HK-2 (cell line): ENCODE measurements at regions not wholly inside any gene's neighbourhood (a gene's known extent, or its start where the extent isn't known, plus 50 kb on each side); places are given as distances from the start of the nearest gene placed in this dataset.
"Not testable (repeated sequence)": the region's sequence is repeated elsewhere in the genome, so short reads cannot be mapped to it uniquely, and the experiment has no call there.

Experiments used
- DNase-seq: peaks from one replicate; pipeline ENCODE4 v3.0.0-alpha.2; 2018; ENCODE audit not compliant: unreplicated experiment

- no peak for DNase-seq
Measured at GRCh38 chr20:51188941-51189340, 166.0 kb upstream of the KCNG1 start.

- no peak for DNase-seq
Measured at GRCh38 chr20:51187261-51187660, 164.4 kb upstream of the KCNG1 start.

GRCh38 chr20:51185861-51186260, 163.0 kb upstream of the KCNG1 start:
- no peak for DNase-seq

- DNase-seq = no peak
Measured at GRCh38 chr20:51185277-51185676, 162.4 kb upstream of the KCNG1 start.

- no peak for DNase-seq
Measured at GRCh38 chr20:51184289-51184688, 161.4 kb upstream of the KCNG1 start.

GRCh38 chr20:51183451-51183850, 160.5 kb upstream of the KCNG1 start:
- no peak for DNase-seq

GRCh38 chr20:51182571-51182970, 159.7 kb upstream of the KCNG1 start:
- DNase-seq = no peak

GRCh38 chr20:51178153-51178552, 155.2 kb upstream of the KCNG1 start:
- no peak for DNase-seq

- DNase-seq = no peak
Measured at GRCh38 chr20:51176876-51177275, 154.0 kb upstream of the KCNG1 start.

- DNase-seq = no peak
Measured at GRCh38 chr20:51176446-51176845, 153.5 kb upstream of the KCNG1 start.

GRCh38 chr20:51175724-51176123, 152.8 kb upstream of the KCNG1 start:
- no peak for DNase-seq

GRCh38 chr20:51175156-51175555, 152.2 kb upstream of the KCNG1 start:
- no peak for DNase-seq

GRCh38 chr20:51174536-51174935, 151.6 kb upstream of the KCNG1 start:
- DNase-seq = no peak

- DNase-seq = no peak
Measured at GRCh38 chr20:51172558-51173428, 149.9 kb upstream of the KCNG1 start.

GRCh38 chr20:51171141-51171540, 148.2 kb upstream of the KCNG1 start:
- no peak for DNase-seq

GRCh38 chr20:51169813-51170212, 146.9 kb upstream of the KCNG1 start:
- DNase-seq = no peak

- not testable (repeated sequence) for DNase-seq
Measured at GRCh38 chr20:51167911-51168310, 145.0 kb upstream of the KCNG1 start.

GRCh38 chr20:51166489-51166888, 143.6 kb upstream of the KCNG1 start:
- no peak for DNase-seq

- DNase-seq = no peak
Measured at GRCh38 chr20:51165131-51165530, 142.2 kb upstream of the KCNG1 start.

GRCh38 chr20:51164731-51165130, 141.8 kb upstream of the KCNG1 start:
- no peak for DNase-seq

GRCh38 chr20:51163996-51164600, 141.2 kb upstream of the KCNG1 start:
- no peak for DNase-seq

- DNase-seq = no peak
Measured at GRCh38 chr20:51162015-51162414, 139.1 kb upstream of the KCNG1 start.

GRCh38 chr20:51160821-51161220, 137.9 kb upstream of the KCNG1 start:
- DNase-seq = no peak
